ENCODE measurements at regions not wholly inside any gene's neighbourhood (a gene's known extent, or its start where the extent isn't known, plus 50 kb on each side); places are given as distances from the start of the nearest gene placed in this dataset.
"Not testable (repeated sequence)": the region's sequence is repeated elsewhere in the genome, so short reads cannot be mapped to it uniquely, and the experiment has no call there.

DNA sequence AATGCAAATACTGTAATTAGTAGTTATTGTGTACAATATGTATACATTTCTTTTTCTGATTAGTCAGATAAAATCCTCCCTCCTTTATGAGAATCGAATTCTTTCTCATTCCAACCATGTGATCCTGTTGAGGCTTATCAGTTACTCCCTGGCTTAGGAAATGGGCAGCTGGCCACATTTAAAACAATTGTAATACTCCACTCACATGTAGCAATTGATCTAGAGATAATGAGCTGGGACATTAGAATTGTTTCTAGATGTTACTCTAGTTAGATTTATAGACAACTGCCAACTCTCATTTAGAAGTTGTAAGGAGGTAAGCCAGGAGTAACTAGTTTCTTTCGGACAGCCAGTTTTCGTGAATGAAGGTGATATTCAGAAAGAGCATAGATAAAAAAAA lies 859.3 kb upstream of the AADAT start:
- Histone ChIP-seq H3K36me3 (ENCODE audit: control insufficient read depth, insufficient read depth, low read length) (no peaks in the 10 kb centered on the region), H3K9me3 (ENCODE audit: control insufficient read depth, low read length) (no peaks in the 10 kb centered on the region), H3K27ac (ENCODE audit: low read depth, low read length, severe bottlenecking) (no peak overlapping the region), H3K4me1 (ENCODE audit: control insufficient read depth, insufficient read depth, low read length, poor library complexity, severe bottlenecking) (no peaks in the 10 kb centered on the region), H3K4me3 (ENCODE audit: extremely low read depth, insufficient read depth, low read length, poor library complexity, severe bottlenecking) (no peak overlapping the region)
- 93% methylated on average over 2 of the region's 3 CpGs; no CpG with 5 or more reads in 1 of the 2 experiments for WGBS, 2 experiments (ENCODE audit: insufficient coverage in 2 of 2)

DNA sequence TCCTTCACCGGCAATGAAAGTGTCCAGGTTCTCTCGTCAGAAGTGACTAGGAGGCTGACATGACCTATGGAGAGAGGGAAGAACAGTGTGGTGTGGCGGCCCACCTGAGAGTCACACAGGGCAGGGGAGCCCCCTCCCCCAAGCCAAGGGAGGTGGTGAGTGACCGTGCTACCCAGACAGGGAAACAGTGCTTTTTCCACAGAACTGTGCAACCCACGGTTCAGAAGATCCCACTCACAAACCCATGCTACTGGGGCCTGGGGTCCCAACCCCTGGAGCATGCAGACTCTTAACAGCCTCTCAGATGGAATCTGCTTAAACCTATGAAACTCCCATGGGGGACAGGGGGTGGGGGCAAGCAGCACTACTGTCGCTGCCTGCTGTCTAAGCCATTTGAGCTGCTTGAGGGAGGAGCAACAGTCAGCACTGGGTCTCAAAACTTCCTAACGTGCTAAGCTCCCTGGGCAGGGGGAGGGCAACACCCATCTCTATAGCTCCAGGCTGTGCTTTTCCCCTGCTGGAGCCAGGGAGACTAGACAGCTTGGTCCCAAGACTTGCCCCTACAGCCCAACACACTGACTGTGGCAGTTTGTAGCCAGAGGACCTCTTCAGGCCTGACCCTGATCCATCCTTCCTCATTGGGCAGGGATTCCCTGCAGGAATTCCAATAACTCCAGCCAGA lies 850.4 kb upstream of the AADAT start:
- no peak overlapping the region for H3K4me3 ChIP-seq (ENCODE audit: extremely low read depth, insufficient read depth, low read length, poor library complexity, severe bottlenecking)
- no peaks in the 10 kb centered on the region for H3K4me1 ChIP-seq (ENCODE audit: control insufficient read depth, insufficient read depth, low read length, poor library complexity, severe bottlenecking)
- no peak overlapping the region for H3K27ac ChIP-seq (ENCODE audit: low read depth, low read length, severe bottlenecking)
- no peaks in the 10 kb centered on the region for H3K9me3 ChIP-seq (ENCODE audit: control insufficient read depth, low read length)
- 88 to 89% methylated on average over 5 to 7 of the region's 7 CpGs for WGBS, 2 experiments (ENCODE audit: insufficient coverage in 2 of 2)
- no peaks in the 10 kb centered on the region for H3K36me3 ChIP-seq (ENCODE audit: control insufficient read depth, insufficient read depth, low read length)

DNA sequence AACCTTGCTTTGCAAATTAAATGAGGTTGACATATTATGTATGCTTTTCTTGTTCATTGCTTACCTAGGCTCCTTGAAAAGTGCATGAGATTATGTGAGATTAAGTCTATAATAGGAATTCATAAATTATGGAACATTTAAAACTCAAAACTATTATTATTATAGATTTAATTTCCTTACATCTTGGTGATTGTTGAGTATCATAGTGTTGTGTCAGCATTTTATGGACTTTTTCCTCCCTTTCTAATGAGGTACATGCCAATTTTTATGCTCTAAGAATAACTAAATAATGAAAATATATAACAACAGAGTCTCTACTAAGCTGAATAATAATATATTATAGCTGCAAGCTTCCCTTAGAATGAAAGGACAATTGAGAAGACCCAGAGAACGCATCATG lies 848.8 kb upstream of the AADAT start:
- H3K9me3 ChIP-seq (ENCODE audit: control insufficient read depth, low read length): no peaks in the 10 kb centered on the region
- no peaks in the 10 kb centered on the region for H3K4me1 ChIP-seq (ENCODE audit: control insufficient read depth, insufficient read depth, low read length, poor library complexity, severe bottlenecking)
- H3K36me3 ChIP-seq (ENCODE audit: control insufficient read depth, insufficient read depth, low read length): no peaks in the 10 kb centered on the region
- no peak overlapping the region for H3K4me3 ChIP-seq (ENCODE audit: extremely low read depth, insufficient read depth, low read length, poor library complexity, severe bottlenecking)
- no CpG with 5 or more reads among the region's 1 CpG for WGBS, 2 experiments (ENCODE audit: insufficient coverage in 2 of 2)
- no peak overlapping the region for H3K27ac ChIP-seq (ENCODE audit: low read depth, low read length, severe bottlenecking)

GRCh38 chr4:170931321-170931720 lies 841.6 kb upstream of the AADAT start:
- no CpG with 5 or more reads among the region's 2 CpGs for WGBS, 2 experiments (ENCODE audit: insufficient coverage in 2 of 2)
- Histone ChIP-seq H3K27ac (ENCODE audit: low read depth, low read length, severe bottlenecking) (no peak overlapping the region), H3K36me3 (ENCODE audit: control insufficient read depth, insufficient read depth, low read length) (no peaks in the 10 kb centered on the region), H3K4me3 (ENCODE audit: extremely low read depth, insufficient read depth, low read length, poor library complexity, severe bottlenecking) (no peak overlapping the region), H3K4me1 (ENCODE audit: control insufficient read depth, insufficient read depth, low read length, poor library complexity, severe bottlenecking) (no peaks in the 10 kb centered on the region), H3K9me3 (ENCODE audit: control insufficient read depth, low read length) (no peaks in the 10 kb centered on the region)

DNA sequence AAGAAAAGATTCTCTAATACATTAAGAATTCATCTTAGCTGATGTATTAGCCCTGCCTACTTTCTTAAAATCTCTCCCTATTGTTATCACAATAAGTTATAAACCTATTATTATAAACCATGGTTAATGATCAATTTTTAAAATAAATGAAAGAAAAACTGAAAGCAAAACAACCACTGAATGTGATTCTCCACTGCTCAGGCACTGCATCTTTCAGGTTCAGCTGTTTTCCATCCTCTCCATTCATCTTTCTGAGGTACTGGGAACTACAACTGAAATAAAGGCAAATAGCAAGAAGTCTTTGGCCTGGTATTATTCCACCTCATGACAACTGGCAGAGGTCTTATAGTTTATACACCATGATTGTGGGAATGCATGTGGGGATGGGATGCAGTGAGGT lies 798.9 kb upstream of the AADAT start:
- H3K4me3 ChIP-seq (ENCODE audit: extremely low read depth, insufficient read depth, low read length, poor library complexity, severe bottlenecking): no peak overlapping the region
- peaks cover 9% of the 10 kb centered on the region for H3K4me1 ChIP-seq (ENCODE audit: control insufficient read depth, insufficient read depth, low read length, poor library complexity, severe bottlenecking)
- H3K36me3 ChIP-seq (ENCODE audit: control insufficient read depth, insufficient read depth, low read length): no peaks in the 10 kb centered on the region
- H3K27ac ChIP-seq (ENCODE audit: low read depth, low read length, severe bottlenecking): no peak overlapping the region
- peaks cover 9% of the 10 kb centered on the region for H3K9me3 ChIP-seq (ENCODE audit: control insufficient read depth, low read length)

- Histone ChIP-seq H3K27ac (ENCODE audit: low read depth, low read length, severe bottlenecking) (peak overlapping the region; percentile 70), H3K9me3 (ENCODE audit: control insufficient read depth, low read length) (no peaks in the 10 kb centered on the region), H3K4me1 (ENCODE audit: control insufficient read depth, insufficient read depth, low read length, poor library complexity, severe bottlenecking) (peaks cover 9% of the 10 kb centered on the region), H3K36me3 (ENCODE audit: control insufficient read depth, insufficient read depth, low read length) (no peaks in the 10 kb centered on the region), H3K4me3 (ENCODE audit: extremely low read depth, insufficient read depth, low read length, poor library complexity, severe bottlenecking) (no peak overlapping the region)
- WGBS, 2 experiments (ENCODE audit: insufficient coverage in 2 of 2): 80 to 93% methylated on average over 1 to 3 of the region's 3 CpGs
These were observed 797.6 kb upstream of the AADAT start for GRCh38 chr4:170887396-170887795.

DNA sequence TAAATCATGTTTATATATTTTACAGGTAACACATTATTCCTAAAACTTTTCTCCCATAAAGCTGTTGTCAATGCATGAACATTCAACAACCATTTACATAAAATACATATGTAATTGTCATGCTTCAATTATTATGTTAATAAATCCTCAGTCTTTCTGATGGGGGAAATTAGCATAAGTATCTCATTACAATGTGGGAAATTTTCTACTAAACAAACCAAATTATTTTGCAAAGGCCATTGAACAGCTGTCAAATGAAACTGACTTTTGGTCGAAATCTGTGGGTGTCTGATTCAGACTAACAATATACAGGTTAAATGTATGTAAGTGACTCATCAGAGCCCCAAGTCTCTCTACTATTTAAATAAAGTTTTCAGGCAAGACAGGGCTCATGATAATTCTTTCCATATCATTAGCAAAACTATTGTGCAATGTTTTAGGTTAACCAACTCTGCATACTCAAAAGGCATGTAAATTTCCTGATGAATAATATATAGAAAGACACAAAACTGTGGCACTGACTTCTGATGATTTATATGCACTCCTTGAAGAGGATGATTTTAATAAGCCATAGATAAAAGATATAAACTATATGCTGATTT lies 795.3 kb upstream of the AADAT start:
- no CpG with 5 or more reads among the region's 1 CpG for WGBS, 2 experiments (ENCODE audit: insufficient coverage in 2 of 2)
- Histone ChIP-seq H3K4me1 (ENCODE audit: control insufficient read depth, insufficient read depth, low read length, poor library complexity, severe bottlenecking) (peaks cover 9% of the 10 kb centered on the region), H3K27ac (ENCODE audit: low read depth, low read length, severe bottlenecking) (no peak overlapping the region), H3K4me3 (ENCODE audit: extremely low read depth, insufficient read depth, low read length, poor library complexity, severe bottlenecking) (no peak overlapping the region), H3K36me3 (ENCODE audit: control insufficient read depth, insufficient read depth, low read length) (no peaks in the 10 kb centered on the region), H3K9me3 (ENCODE audit: control insufficient read depth, low read length) (no peaks in the 10 kb centered on the region)

DNA sequence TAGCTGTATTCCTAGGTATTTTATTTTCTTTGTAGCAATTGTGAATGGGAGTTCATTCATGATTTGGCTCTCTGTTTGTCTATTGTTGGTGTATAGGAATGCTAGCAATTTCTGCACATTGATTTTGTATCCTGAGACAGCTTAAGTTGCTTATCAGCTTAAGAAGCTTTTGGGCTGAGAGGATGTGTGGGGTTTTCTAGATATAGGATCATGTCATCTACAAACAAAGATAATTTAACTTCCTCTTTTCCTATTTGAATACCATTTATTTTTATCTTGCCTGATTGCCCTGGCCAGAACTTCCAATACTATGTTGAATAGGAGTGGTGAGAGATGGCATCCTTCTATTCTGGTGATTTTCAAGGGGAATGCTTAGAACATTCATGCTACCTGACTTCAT lies 791.9 kb upstream of the AADAT start:
- not testable (repeated sequence) for H3K36me3 ChIP-seq (ENCODE audit: control insufficient read depth, insufficient read depth, low read length); H3K4me3 ChIP-seq (ENCODE audit: extremely low read depth, insufficient read depth, low read length, poor library complexity, severe bottlenecking); H3K27ac ChIP-seq (ENCODE audit: low read depth, low read length, severe bottlenecking); H3K4me1 ChIP-seq (ENCODE audit: control insufficient read depth, insufficient read depth, low read length, poor library complexity, severe bottlenecking); H3K9me3 ChIP-seq (ENCODE audit: control insufficient read depth, low read length)

DNA sequence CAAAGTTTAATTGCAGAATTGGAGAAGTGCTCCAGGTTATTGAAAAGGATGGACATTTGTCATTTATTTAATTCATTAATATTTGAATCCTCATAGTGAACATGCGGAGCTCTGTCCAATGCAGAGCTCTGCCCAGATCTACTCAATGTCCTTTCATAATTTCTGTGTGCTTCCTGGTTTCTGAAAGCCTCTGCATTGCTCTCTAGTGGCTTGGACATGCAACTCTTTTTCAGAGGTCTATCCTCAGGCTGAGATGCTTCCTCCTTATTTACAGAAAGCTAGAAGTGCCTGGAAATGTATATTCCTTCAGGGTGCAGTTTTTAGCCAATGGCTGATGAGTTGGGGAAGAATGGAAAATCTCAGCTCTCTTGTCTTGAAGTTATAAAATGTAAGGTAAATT lies 786.1 kb upstream of the AADAT start:
- Histone ChIP-seq H3K36me3 (ENCODE audit: control insufficient read depth, insufficient read depth, low read length) (no peaks in the 10 kb centered on the region), H3K9me3 (ENCODE audit: control insufficient read depth, low read length) (no peaks in the 10 kb centered on the region), H3K27ac (ENCODE audit: low read depth, low read length, severe bottlenecking) (no peak overlapping the region), H3K4me3 (ENCODE audit: extremely low read depth, insufficient read depth, low read length, poor library complexity, severe bottlenecking) (no peak overlapping the region), H3K4me1 (ENCODE audit: control insufficient read depth, insufficient read depth, low read length, poor library complexity, severe bottlenecking) (no peaks in the 10 kb centered on the region)
- 80 to 100% methylated on average over 1 of the region's 1 CpG for WGBS, 2 experiments (ENCODE audit: insufficient coverage in 2 of 2)

GRCh38 chr4:170872794-170873193 lies 783.0 kb upstream of the AADAT start:
- no peaks in the 10 kb centered on the region for H3K4me1 ChIP-seq (ENCODE audit: control insufficient read depth, insufficient read depth, low read length, poor library complexity, severe bottlenecking)
- no peaks in the 10 kb centered on the region for H3K9me3 ChIP-seq (ENCODE audit: control insufficient read depth, low read length)
- H3K27ac ChIP-seq (ENCODE audit: low read depth, low read length, severe bottlenecking): no peak overlapping the region

GRCh38 chr4:170868170-170868569 lies 778.4 kb upstream of the AADAT start:
- no peaks in the 10 kb centered on the region for H3K9me3 ChIP-seq (ENCODE audit: control insufficient read depth, low read length)
- WGBS, 2 experiments (ENCODE audit: insufficient coverage in 2 of 2): no CpG with 5 or more reads among the region's 1 CpG
- no peaks in the 10 kb centered on the region for H3K4me1 ChIP-seq (ENCODE audit: control insufficient read depth, insufficient read depth, low read length, poor library complexity, severe bottlenecking)
- H3K4me3 ChIP-seq (ENCODE audit: extremely low read depth, insufficient read depth, low read length, poor library complexity, severe bottlenecking): no peak overlapping the region
- no peaks in the 10 kb centered on the region for H3K36me3 ChIP-seq (ENCODE audit: control insufficient read depth, insufficient read depth, low read length)
- no peak overlapping the region for H3K27ac ChIP-seq (ENCODE audit: low read depth, low read length, severe bottlenecking)

More at GRCh38 chr4:170872794-170873193, 783.0 kb upstream of the AADAT start:
- Histone ChIP-seq H3K4me3 (ENCODE audit: extremely low read depth, insufficient read depth, low read length, poor library complexity, severe bottlenecking) (no peak overlapping the region), H3K36me3 (ENCODE audit: control insufficient read depth, insufficient read depth, low read length) (no peaks in the 10 kb centered on the region)

Measured in mesodermal cell (in vitro differentiated cells).